IPS-NIHi7 (cell line): ENCODE measurements at regions not wholly inside any gene's neighbourhood (a gene's known extent, or its start where the extent isn't known, plus 50 kb on each side); places are given as distances from the start of the nearest gene placed in this dataset.

Experiments
- DNase-seq: peaks from one replicate; pipeline ENCODE4 v3.0.0; 2012; ENCODE audit warnings: mixed read lengths; ENCODE audit errors: extremely low spot score

GRCh38 chr9:23438299-23438907 is 387.6 kb downstream of the ELAVL2 start:
- no peak for DNase-seq

GRCh38 chr9:23441275-23441674 is 384.8 kb downstream of the ELAVL2 start:
- DNase-seq = no peak

DNA sequence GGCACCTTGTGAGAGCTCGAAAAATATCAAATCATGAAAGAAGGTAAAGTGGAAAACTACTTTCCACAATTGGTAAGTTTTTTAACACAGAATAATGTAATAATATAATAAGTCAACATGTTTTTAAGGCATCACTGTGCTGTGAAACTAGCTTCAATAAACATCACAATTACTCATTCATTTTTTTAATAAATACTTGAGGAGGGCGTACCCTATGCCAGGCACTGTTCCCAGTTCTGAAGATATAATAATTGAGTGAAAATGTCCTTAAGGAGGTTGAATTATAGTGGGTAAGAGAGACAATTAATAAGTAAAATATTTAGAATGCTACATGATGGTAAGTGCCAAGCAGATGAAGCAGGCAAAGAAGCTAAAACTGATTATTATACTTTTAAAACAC is 381.4 kb downstream of the ELAVL2 start:
- DNase-seq = no peak

- DNase-seq = peak; percentile 54
Observed at GRCh38 chr9:23447166-23447565, 378.9 kb downstream of the ELAVL2 start.

GRCh38 chr9:23447944-23448343 is 378.1 kb downstream of the ELAVL2 start:
- DNase-seq = no peak

GRCh38 chr9:23451802-23452418 is 374.1 kb downstream of the ELAVL2 start:
- no peak for DNase-seq

DNA sequence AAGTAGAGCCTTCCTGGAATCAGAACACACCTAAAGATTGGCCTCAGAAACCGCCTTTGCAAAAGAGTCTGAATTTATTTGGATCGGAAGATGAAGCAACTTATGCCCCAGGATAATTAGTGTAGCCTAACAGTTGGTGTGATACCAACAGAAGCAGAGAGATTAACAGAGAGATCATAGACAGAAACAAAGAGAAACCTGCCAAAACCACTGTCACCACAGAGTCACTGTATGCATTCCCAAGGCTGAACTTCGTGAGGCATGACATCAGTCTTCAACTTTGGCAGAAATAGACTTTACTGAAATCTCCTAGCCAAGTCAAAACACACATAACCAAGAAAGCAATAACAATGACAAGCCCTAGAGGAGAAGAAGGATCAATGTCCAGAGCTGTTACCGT is 361.8 kb downstream of the ELAVL2 start:
- DNase-seq = no peak

DNA sequence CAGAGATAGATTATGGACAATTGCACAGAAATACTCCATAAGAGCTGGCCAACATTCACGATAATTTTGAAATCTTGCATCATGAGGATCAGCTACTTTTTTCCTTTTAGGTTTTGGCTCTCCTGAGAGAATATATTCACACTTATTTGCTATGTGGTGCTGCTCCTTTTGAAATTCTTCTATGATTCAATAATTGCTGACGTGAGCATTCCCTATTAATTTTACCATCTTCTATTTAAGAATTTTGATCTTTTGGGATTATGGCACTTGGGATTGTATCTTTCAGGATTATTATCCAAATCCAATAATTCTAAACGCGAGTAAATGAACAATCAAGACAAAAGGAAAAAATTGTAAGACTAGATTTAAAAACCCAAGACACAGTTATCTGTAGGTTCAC is 358.8 kb downstream of the ELAVL2 start:
- no peak for DNase-seq

GRCh38 chr9:23477908-23478307 is 348.1 kb downstream of the ELAVL2 start:
- no peak for DNase-seq

DNA sequence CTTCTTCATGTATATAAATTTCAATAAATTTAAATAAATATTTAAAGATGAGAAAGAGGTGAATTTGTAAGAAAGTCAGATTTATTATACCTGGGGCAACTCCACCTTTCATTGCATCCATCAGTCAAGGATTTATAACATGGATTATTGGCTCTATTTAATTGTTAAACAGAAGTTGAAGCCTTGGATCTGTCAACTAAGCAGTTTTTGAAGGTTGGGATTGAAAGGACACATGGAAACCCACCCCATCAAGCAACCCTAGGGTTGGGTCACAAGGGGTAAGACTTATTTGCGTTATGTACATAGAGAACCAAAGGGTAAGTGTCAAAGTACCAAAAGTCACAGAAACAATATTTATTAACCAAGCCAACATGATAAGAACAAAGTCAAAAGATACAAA is 342.5 kb downstream of the ELAVL2 start:
- DNase-seq = no peak

DNA sequence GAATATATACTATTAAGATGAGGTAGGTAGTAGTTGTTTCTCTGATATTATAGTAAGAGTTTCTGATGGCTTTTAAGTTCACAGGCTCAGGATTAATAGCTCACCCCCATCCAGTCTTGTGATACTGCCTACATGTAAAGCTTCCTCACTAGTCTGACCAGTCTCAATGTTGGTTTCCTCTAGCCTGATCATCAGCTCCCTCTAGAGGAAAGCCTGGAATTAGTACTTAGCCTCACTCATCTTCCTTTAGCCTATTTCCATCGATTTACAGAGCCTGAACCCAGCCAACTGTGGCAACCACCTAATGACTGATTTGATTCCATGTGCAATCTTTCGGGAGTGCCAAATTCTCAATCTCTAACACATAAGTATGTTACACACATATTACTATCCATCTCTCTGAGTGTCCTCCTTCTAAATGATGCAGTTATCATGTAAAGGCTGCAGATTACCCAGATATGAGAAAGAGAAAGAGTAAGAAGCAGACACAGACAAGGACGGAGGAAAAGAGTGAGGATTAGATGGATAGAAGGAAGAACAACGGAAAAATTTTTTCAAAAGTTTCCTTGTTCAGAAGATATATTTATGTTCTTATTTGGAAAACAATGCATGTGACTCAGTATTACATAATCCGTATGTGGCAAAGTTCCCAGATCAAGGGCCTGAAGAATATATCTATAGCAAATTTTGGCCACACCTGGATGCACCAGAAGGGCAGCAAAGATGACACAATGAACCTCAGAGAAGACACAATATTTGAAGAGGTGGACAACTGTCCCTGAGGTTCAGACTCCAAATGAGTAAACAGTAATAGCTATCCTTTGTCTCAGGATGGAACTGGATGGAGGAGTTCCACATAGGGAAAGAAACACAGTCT is 333.7 kb downstream of the ELAVL2 start:
- DNase-seq = peak; percentile 74

GRCh38 chr9:23493219-23493618 is 332.8 kb downstream of the ELAVL2 start:
- no peak for DNase-seq

DNA sequence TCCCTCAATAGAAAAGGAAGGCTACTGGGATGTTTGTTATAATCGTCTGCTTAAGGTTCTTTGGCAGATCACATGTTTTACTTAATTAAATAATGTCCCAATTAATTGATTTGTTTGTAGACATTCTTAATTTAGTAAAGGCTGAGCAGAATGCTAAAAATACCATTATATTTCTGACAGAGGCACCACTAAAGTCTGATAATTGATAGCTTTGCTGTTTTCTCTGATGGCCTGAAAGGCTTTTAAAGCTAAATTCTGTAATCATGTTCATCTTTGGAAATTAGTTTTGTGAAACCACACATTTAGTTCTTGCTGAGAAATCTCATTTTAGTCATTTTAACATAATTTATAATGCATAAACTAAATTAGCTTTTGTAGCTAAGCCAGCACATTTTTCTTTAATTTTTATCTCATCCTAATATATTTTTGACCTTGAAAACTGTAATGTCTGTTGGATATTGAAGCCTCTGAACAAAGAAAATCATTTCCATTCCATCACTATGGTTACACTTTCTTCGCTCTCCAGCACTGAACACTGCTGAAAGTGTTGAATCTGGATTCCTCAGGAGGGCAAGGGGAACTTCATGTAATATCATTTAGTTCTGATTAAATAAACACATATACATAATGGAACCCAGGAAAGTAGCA is 329.4 kb downstream of the ELAVL2 start:
- DNase-seq = no peak

DNA sequence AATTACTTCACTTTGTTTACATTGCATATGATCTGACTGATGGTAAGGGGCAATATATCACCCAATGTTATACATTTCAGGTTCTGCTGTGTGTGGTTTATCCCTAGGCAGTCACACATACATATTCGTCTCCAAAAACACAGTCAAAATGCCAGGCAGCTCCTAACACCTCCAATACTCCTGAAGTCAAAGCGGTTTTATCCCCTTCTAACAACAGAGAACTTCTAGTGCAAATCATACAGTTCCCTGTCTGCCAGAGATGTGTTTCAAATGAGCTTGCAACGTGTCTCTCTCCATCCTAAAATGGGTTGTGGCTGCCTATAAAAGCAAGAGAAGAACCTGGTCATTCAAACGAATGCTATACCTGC is 328.9 kb downstream of the ELAVL2 start:
- no peak for DNase-seq

- DNase-seq = no peak
Observed at GRCh38 chr9:23502004-23502403, 324.0 kb downstream of the ELAVL2 start.

GRCh38 chr9:23522952-23523351 is 303.1 kb downstream of the ELAVL2 start:
- DNase-seq = no peak

GRCh38 chr9:23524607-23525155 is 301.4 kb downstream of the ELAVL2 start:
- no peak for DNase-seq

GRCh38 chr9:23526806-23527205 is 299.2 kb downstream of the ELAVL2 start:
- DNase-seq = no peak

GRCh38 chr9:23532282-23532681 is 293.8 kb downstream of the ELAVL2 start:
- DNase-seq = no peak

DNA sequence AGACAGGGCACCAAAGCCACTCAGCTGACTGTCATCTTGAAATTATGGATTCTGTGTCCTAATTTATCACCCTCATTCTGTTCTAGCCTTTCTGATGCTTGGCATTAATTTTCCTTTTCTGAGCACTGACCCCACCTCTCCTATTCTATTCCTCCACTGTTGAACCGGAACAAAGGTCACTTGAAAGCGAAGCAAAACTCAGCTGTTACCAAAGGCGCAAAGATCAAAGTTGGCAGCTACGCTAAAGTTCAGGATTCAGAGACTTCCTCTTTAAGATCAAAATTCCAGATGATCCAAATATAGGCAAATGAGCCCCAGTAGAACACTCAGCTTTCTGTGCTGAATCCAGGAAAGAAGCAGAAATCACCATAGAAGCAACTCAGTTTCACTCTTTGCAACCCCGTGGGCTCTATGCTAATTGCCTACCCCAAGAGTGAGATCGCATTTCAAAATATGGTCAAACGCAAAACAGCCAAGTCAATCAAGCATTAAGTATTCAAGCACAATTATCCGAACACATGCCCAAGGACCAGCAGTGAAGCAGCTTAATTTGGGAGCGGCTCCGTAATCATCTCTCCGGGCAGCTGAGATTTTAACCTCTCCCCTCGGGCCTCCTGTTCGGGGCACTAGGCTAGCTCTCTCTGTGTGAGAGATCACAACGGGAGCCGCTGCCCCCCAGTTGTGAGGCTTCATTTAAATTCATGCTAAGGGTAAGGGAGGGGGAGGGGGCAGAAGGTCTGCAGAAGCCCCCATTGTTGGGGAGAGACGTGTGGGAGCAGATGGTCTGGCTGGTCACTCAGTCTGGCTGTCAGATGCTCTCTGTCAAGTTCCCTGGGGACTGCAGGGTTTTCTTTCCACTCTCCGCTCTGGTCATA is 288.6 kb downstream of the ELAVL2 start:
- DNase-seq = peak; percentile 27

GRCh38 chr9:23538067-23538402 is 288.0 kb downstream of the ELAVL2 start:
- no peak for DNase-seq
